Psoas muscle (tissue), 7 donors: ENCODE measurements at regions not wholly inside any gene's neighbourhood (a gene's known extent, or its start where the extent isn't known, plus 50 kb on each side); places are given as distances from the start of the nearest gene placed in this dataset.

Source experiments
- ATAC-seq, 4 donors: fragments of 200-7000 bp; cut with Tn5 transposase; one replicate each; pipeline ENCODE4 v1.9.1; 2020; ENCODE audit warnings: moderate library complexity in 3 of 4, mild to moderate bottlenecking in 2 of 4
- DNase-seq, 2 donors: peaks; one replicate each; pipeline ENCODE4 v3.0.0-alpha.2; 2020
- H3K27ac ChIP-seq: fragments of 200-600 bp; one replicate; pipeline ENCODE4 v1.8.0; 2022
- H3K27me3 ChIP-seq, 3 donors: fragments of 200-600 bp in 1 of 3; one replicate each; pipeline versions ENCODE4 v1.6.1 to v1.8.0; 2013 to 2022; ENCODE audit warnings: low read length in 2 of 3, mild to moderate bottlenecking in 2 of 3, moderate library complexity in 1 of 3; ENCODE audit not compliant: insufficient read depth in 3 of 3
- H3K36me3 ChIP-seq, 2 donors: fragments of 200-600 bp in 1 of 2; one replicate each; pipeline versions ENCODE4 v1.6.1 to v1.8.0; 2013 to 2022; ENCODE audit warnings: low read depth in 1 of 2, mild to moderate bottlenecking in 1 of 2, moderate library complexity in 1 of 2; ENCODE audit not compliant: insufficient read depth in 1 of 2
- H3K4me1 ChIP-seq: fragments of 200-600 bp; one replicate; pipeline ENCODE4 v1.8.0; 2022
- H3K4me3 ChIP-seq: fragments of 200-600 bp; one replicate; pipeline ENCODE4 v1.8.0; 2022; ENCODE audit warnings: mild to moderate bottlenecking
- H3K9me3 ChIP-seq: fragments of 200-600 bp; one replicate; pipeline ENCODE4 v1.8.0; 2022
- WGBS, 3 donors: extraction: QIAGEN DNeasy Blood & Tissue Kit; methylation state at CpG; one replicate each; pipeline versions ENCODE4 v1.1.6 to v1.1.7; 2013; 5-methylcytosine and 5-hydroxymethylcytosine counted together
- intact Hi-C, 2 donors: fragments of 100-400 bp; cut with DNase I; formaldehyde crosslinking; loops; one replicate each; pipeline versions ENCODE4 v1.11.0 to v1.14.2; 2022
- TF ChIP-seq, protein P1 (sequence below): fragments of 200-600 bp; IDR thresholded peaks from one replicate; pipeline ENCODE4 v1.8.0; 2022; ENCODE audit warnings: antibody characterized with exemption
- donor health status: healthy with polysubstance abuse.
- donor health status: DM: no; HTN: no; CAD: no; lungs with moderate emphysema.
- donor health status: Bipolar disorder and iron deficiency.
- donor health status: healthy.
- donor health status: DM: yes; HTN: yes; CAD: no.
- donor health status: DM: no; HTN: no; CAD: no.
- donor health status: DM: yes; HTN: yes; CAD: no.

DNA sequence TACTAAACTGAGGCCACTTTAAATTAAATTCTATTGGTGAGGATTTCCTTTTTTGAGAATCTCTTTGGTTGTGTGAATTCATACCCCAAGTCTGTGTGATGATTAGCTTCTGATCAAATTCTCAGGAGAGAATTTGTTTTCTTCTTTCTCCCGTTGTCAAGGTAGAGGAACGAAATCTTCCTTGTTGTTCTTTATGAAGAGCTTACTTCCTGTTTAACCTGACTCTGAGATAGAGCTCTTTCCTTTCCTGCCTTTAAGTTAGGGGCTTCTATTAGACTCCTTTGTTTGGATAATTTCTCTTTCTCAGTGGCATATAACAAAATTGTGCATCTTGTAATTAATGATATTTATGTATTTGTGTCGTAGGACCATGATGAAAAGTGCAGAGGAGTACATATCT, 572.1 kb downstream of the REEP3 start:
- Histone ChIP-seq H3K27me3 (no peaks in the 10 kb centered on the region), H3K4me3 (no peak overlapping the region), H3K36me3 (no peaks in the 10 kb centered on the region), H3K27ac (no peak overlapping the region), H3K9me3 (no peaks in the 10 kb centered on the region), H3K4me1 (no peaks in the 10 kb centered on the region)
- ATAC-seq: no peak
- intact Hi-C loops: no loop called here
- TF ChIP-seq, protein P1, sequence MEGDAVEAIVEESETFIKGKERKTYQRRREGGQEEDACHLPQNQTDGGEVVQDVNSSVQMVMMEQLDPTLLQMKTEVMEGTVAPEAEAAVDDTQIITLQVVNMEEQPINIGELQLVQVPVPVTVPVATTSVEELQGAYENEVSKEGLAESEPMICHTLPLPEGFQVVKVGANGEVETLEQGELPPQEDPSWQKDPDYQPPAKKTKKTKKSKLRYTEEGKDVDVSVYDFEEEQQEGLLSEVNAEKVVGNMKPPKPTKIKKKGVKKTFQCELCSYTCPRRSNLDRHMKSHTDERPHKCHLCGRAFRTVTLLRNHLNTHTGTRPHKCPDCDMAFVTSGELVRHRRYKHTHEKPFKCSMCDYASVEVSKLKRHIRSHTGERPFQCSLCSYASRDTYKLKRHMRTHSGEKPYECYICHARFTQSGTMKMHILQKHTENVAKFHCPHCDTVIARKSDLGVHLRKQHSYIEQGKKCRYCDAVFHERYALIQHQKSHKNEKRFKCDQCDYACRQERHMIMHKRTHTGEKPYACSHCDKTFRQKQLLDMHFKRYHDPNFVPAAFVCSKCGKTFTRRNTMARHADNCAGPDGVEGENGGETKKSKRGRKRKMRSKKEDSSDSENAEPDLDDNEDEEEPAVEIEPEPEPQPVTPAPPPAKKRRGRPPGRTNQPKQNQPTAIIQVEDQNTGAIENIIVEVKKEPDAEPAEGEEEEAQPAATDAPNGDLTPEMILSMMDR: no peak
- 73% methylated on average over 3 of the region's 3 CpGs for WGBS, 3 donors
- DNase-seq: no peak

DNA sequence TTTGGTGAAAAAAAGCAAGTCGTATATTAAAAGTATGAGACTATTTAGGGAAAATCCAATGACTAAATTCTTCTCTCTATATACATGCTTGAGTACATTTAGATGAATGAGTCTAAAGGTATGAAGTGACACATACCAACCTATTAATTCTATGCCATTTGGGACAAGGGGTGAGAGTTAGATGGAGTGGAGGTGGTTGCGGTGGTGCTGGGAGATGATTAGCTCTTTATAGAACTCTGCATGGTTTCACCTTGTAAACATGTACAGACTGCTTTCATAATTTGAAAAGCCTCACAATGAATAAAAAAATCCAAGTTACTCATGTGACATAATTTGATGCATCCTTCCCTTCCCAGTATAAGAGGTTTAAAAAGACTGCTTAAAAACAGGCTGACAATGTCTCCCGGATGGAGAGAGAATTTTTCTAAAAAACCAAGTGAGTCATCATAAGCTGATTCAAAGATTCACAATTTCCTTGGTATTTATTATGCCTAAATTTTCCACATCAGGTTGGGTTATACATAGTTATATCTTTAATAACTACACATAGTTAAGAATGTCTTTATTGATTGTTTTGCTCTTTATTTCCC, 572.8 kb downstream of the REEP3 start:
- ATAC-seq (no peak), DNase-seq (no peak)
- 91 to 95% (median 92%) methylated on average over 3 of the region's 3 CpGs for WGBS, 3 donors
- Histone ChIP-seq H3K27ac (no peak overlapping the region), H3K4me3 (no peak overlapping the region), H3K4me1 (no peaks in the 10 kb centered on the region), H3K9me3 (no peaks in the 10 kb centered on the region), H3K27me3 (no peaks in the 10 kb centered on the region), H3K36me3 (no peaks in the 10 kb centered on the region)
- intact Hi-C loops: no loop called here
- TF ChIP-seq, protein P1: no peak

DNA sequence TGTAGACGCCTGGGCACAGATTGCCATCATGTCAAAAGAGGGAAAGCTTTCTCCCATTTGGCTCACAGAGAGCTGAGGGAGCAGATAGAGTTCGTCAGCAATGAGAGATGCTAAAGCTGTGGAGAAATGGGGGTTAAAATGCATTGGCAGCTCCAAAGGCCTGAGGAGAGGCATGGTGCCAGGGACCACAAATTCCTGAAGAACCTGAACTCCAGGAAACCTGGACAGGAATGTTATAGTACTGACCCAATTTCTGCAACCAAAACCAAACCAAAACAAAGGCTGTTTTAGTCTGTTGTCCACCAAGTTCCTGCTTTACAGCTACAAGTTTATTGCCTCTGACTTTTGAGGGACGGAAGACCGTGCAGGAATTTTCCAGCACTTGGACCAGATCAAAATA, 575.7 kb downstream of the REEP3 start:
- no peak for DNase-seq
- Histone ChIP-seq H3K4me3 (no peak overlapping the region), H3K27me3 (no peaks in the 10 kb centered on the region), H3K9me3 (no peaks in the 10 kb centered on the region), H3K36me3 (no peaks in the 10 kb centered on the region), H3K4me1 (no peaks in the 10 kb centered on the region), H3K27ac (no peak overlapping the region)
- 75 to 88% (median 85%) methylated on average over 4 of the region's 4 CpGs for WGBS, 3 donors
- intact Hi-C loops: no loop called here
- TF ChIP-seq, protein P1: no peak
- ATAC-seq: no peak

DNA sequence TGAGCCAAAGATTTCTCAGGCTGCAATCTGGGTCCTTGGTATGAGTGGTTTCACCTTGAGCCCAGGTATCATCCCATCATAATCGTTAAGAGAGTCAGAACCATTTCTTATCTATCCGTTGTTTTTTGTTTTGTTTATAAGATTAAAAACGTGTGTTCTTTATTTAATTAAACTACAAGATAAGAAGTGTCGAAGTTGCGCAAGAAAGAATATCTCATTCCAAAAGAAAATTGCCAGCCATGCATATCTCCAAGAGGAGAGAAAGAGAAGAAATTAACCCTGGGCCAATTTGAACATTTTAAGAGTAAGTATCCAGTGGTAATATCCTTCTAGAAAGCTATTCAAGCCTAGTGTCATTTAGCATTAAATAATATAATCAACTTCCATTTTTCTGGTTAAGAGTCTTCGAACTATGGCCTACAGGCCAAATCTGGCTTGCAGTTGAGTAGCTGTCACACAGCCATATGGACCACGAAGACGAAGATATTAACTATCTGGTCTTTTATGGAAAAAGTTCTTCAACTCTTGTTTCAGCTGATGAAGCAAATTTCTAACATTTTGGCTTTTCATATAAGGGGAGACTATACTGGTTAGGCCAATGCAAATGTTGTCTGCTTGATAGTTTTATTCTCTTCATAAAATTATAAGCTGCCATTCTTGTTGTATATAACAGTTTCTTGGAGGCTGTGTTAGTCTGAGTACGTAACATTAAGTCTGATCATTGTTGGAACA, 576.4 kb downstream of the REEP3 start:
- intact Hi-C loops: no loop called here
- ATAC-seq (no peak), DNase-seq (no peak)
- TF ChIP-seq, protein P1: no peak
- Histone ChIP-seq H3K9me3 (no peaks in the 10 kb centered on the region), H3K4me1 (no peaks in the 10 kb centered on the region), H3K36me3 (no peaks in the 10 kb centered on the region), H3K27ac (no peak overlapping the region), H3K27me3 (no peaks in the 10 kb centered on the region), H3K4me3 (no peak overlapping the region)
- WGBS, 3 donors: 87 to 92% (median 89%) methylated on average over 9 of the region's 9 CpGs

DNA sequence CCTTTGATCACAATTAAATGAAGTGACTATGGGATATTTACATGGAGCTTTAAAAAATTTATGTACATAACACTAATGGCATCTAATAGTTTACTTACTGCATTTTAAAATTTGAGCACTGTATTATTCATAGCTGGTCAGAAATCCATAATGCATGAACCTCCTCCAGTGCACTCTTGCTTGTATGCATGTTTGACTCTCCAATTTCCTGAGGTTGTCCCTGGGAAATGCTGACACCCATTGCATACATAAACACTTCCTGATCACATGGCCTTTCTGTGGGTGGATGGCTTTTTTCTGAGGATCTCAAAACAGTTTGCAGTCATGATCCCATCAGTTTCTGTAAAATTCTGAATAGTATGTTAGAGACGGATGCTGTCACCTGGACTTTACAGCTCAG, 577.8 kb downstream of the REEP3 start:
- H3K27ac ChIP-seq: no peak overlapping the region
- H3K4me3 ChIP-seq: no peak overlapping the region
- H3K4me1 ChIP-seq: no peaks in the 10 kb centered on the region
- 86 to 94% (median 89%) methylated on average over 1 of the region's 1 CpG for WGBS, 3 donors
- TF ChIP-seq, protein P1: no peak
- H3K36me3 ChIP-seq: no peaks in the 10 kb centered on the region
- no peaks in the 10 kb centered on the region for H3K27me3 ChIP-seq
- intact Hi-C loops: no loop called here
- DNase-seq (no peak), ATAC-seq (no peak)
- H3K9me3 ChIP-seq: no peaks in the 10 kb centered on the region
